K562 (cell line): ENCODE measurements at regions not wholly inside any gene's neighbourhood (a gene's known extent, or its start where the extent isn't known, plus 50 kb on each side); places are given as distances from the start of the nearest gene placed in this dataset.

Source experiments
- CBFA2T2 ChIP-seq: fragments of 450-650 bp; conservative IDR thresholded peaks from 2 replicates; pipeline ENCODE4 v1.6.1; 2017; ENCODE audit warnings: mild to moderate bottlenecking
- CC2D1A ChIP-seq: fragments of 450-650 bp; IDR thresholded peaks from 2 replicates; pipeline ENCODE4 v1.6.1; 2017; ENCODE audit warnings: mild to moderate bottlenecking
- CHD4 ChIP-seq: fragments of 200-600 bp; sonication (generic); IDR thresholded peaks from 3 replicates; pipeline ENCODE4 v1.6.1; 2012; ENCODE audit warnings: low read depth, mild to moderate bottlenecking, mixed read lengths, low read length, inconsistent platforms; ENCODE audit not compliant: insufficient read depth, insufficient replicate concordance, poor library complexity, severe bottlenecking
- FOXP1 ChIP-seq: sonication (generic); formaldehyde crosslinking; IDR thresholded peaks from 2 replicates; pipeline ENCODE4 v1.8.0; 2022; ENCODE audit warnings: mild to moderate bottlenecking, missing genetic modification reagents
- HDAC6 ChIP-seq: IDR thresholded peaks from 2 replicates; pipeline ENCODE4 v1.6.1; 2012; ENCODE audit warnings: low read depth, mild to moderate bottlenecking, control low read depth, inconsistent platforms, low read length, moderate library complexity
- HNRNPUL1 ChIP-seq: fragments of 200-400 bp; formaldehyde crosslinking; IDR thresholded peaks from 2 replicates; pipeline ENCODE4 v1.6.1; 2017; ENCODE audit warnings: low read length
- MCM2 ChIP-seq: fragments of 450-650 bp; IDR thresholded peaks from 2 replicates; pipeline ENCODE4 v1.6.1; 2017; ENCODE audit warnings: low read depth, mild to moderate bottlenecking
- POLR2AphosphoS5 ChIP-seq: IDR thresholded peaks from 2 replicates; pipeline ENCODE4 v1.6.1; 2011; ENCODE audit warnings: mild to moderate bottlenecking, low read depth, low read length, moderate library complexity; ENCODE audit not compliant: control insufficient read depth, insufficient read depth
- POU5F1 ChIP-seq: fragments of 150-350 bp; IDR thresholded peaks from 2 replicates; pipeline ENCODE4 v1.6.1; 2014; ENCODE audit warnings: borderline replicate concordance, low read length, low read depth, mild to moderate bottlenecking; ENCODE audit not compliant: partially characterized antibody
- SIN3A ChIP-seq, 2 experiments: fragments of 150-350 bp in 1 of 2; IDR thresholded peaks; 2 replicates each; pipeline ENCODE4 v1.6.1; 2011 to 2016; ENCODE audit warnings: borderline replicate concordance in 2 of 2, low read depth in 2 of 2, low read length in 2 of 2, mild to moderate bottlenecking in 2 of 2, moderate library complexity in 2 of 2; ENCODE audit not compliant: control insufficient read depth in 1 of 2
- SIN3B ChIP-seq: fragments of 450-650 bp; IDR thresholded peaks from 2 replicates; pipeline ENCODE4 v1.6.1; 2017; ENCODE audit warnings: low read depth, mild to moderate bottlenecking, moderate library complexity
- ZNF217 ChIP-seq: sonication (generic); formaldehyde crosslinking; IDR thresholded peaks from 2 replicates; pipeline ENCODE4 v1.8.0; 2022; ENCODE audit warnings: mild to moderate bottlenecking, missing genetic modification reagents
- ZNF589 ChIP-seq: fragments of 200-800 bp; sonication (Bioruptor generic); IDR thresholded peaks from 2 replicates; pipeline ENCODE4 v1.6.1; 2016; ENCODE audit warnings: low read depth, missing genetic modification characterization, missing compliant biosample characterization
- ZNF75A ChIP-seq: fragments of 450-650 bp; formaldehyde crosslinking; IDR thresholded peaks from 2 replicates; pipeline ENCODE4 v1.4.0; 2020; ENCODE audit warnings: mild to moderate bottlenecking
- TF ChIP-seq, protein P1 (sequence below): sonication (generic); formaldehyde crosslinking; IDR thresholded peaks from 2 replicates; pipeline ENCODE4 v1.8.1; 2023; ENCODE audit warnings: mild to moderate bottlenecking, missing genetic modification reagents
- TF ChIP-seq, protein P2 (sequence below), 2 experiments: fragments of 450-650 bp; IDR thresholded peaks; 2 replicates each; pipeline ENCODE4 v1.6.1; 2016; ENCODE audit warnings: mild to moderate bottlenecking in 2 of 2, borderline replicate concordance in 1 of 2, low read depth in 1 of 2, moderate library complexity in 1 of 2
- TF ChIP-seq, protein P3 (sequence below): sonication (generic); formaldehyde crosslinking; IDR thresholded peaks from 2 replicates; pipeline ENCODE4 v1.8.1; 2022; ENCODE audit warnings: missing genetic modification reagents

- TF ChIP-seq POLR2AphosphoS5 (peak; percentile 34; the same call in 1 of the 2 replicates), ZNF217 (CRISPR knock-in tag) (no peak), HNRNPUL1 (no peak), POU5F1 (peak; percentile 29), ZNF589 (CRISPR knock-in tag) (no peak), ZNF75A (CRISPR knock-in tag) (no peak), SIN3A (IDR thresholded peaks at IDR 0.05; ENCODE audit: borderline replicate concordance in 2 of 2, control insufficient read depth in 1 of 2, low read depth in 2 of 2, low read length in 2 of 2) (peak; percentile 73 to 91; a peak in 3 of 4 replicates), CHD4 (no peak), MCM2 (no peak), HDAC6 (no peak), SIN3B (no peak), CC2D1A (no peak; the same call in 1 of the 2 replicates), CBFA2T2 (peak; percentile 65), FOXP1 (CRISPR knock-in tag) (peak; percentile 81)
- TF ChIP-seq, protein P1, sequence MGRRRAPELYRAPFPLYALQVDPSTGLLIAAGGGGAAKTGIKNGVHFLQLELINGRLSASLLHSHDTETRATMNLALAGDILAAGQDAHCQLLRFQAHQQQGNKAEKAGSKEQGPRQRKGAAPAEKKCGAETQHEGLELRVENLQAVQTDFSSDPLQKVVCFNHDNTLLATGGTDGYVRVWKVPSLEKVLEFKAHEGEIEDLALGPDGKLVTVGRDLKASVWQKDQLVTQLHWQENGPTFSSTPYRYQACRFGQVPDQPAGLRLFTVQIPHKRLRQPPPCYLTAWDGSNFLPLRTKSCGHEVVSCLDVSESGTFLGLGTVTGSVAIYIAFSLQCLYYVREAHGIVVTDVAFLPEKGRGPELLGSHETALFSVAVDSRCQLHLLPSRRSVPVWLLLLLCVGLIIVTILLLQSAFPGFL (CRISPR knock-in tag), result no peak
- TF ChIP-seq, protein P2, sequence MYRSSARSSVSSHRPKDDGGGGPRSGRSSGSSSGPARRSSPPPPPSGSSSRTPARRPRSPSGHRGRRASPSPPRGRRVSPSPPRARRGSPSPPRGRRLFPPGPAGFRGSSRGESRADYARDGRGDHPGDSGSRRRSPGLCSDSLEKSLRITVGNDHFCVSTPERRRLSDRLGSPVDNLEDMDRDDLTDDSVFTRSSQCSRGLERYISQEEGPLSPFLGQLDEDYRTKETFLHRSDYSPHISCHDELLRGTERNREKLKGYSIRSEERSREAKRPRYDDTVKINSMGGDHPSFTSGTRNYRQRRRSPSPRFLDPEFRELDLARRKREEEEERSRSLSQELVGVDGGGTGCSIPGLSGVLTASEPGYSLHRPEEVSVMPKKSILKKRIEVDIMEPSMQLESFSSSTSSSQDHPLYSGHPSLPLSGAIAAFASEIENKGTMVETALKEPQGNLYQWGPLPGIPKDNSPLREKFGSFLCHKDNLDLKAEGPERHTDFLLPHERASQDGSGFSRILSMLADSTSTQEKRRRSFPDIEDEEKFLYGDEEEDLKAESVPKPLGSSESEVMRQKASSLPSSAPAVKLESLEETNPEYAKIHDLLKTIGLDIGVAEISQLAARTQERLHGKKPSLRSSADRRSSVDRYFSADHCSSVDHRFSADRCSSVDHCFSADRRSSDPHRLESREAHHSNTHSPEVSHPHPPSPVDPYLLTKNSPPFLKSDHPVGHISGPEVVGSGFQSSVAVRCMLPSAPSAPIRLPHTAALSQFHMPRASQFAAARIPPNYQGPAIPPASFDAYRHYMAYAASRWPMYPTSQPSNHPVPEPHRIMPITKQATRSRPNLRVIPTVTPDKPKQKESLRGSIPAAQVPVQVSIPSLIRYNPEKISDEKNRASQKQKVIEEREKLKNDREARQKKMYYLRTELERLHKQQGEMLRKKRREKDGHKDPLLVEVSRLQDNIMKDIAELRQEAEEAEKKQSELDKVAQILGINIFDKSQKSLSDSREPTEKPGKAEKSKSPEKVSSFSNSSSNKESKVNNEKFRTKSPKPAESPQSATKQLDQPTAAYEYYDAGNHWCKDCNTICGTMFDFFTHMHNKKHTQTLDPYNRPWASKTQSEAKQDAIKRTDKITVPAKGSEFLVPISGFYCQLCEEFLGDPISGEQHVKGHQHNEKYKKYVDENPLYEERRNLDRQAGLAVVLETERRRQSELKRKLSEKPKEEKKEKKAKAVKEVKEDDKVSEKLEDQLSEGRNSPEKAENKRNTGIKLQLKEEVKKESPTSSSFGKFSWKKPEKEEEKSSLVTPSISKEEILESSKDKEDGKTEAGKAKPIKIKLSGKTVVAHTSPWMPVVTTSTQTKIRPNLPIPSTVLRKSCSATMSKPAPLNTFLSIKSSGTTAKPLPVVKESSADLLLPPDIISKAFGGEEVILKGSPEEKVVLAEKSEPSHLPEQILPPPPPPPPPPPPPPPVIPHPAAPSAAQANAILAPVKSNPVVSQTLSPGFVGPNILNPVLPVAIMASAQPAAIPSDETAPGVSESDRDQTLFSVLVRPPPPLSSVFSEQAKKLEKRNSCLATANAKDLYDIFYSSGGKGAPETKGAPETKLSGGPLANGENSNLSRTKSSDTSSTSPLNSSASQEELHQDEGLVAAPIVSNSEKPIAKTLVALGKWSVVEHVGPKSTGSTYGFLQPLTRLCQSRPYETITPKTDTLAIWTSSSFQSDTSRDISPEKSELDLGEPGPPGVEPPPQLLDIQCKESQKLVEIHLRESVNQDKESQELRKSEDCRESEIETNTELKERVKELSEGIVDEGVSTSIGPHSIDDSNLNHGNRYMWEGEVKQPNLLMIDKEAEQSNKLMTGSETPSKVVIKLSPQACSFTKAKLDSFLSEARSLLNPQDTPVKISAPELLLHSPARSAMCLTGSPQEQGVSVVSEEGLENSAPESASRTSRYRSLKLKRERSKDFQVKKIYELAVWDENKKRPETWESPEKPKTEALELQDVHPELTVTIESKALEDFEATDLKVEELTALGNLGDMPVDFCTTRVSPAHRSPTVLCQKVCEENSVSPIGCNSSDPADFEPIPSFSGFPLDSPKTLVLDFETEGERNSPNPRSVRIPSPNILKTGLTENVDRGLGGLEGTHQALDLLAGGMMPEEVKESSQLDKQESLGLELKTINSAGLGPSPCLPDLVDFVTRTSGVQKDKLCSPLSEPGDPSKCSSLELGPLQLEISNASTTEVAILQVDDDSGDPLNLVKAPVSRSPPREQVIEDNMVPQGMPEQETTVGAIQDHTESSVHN (IDR thresholded peaks at IDR 0.05; ENCODE audit: borderline replicate concordance in 1 of 2, low read depth in 1 of 2), result peak in 1 of 2 experiments; percentile 79; a peak in 1 of 4 replicates
- TF ChIP-seq, protein P3, sequence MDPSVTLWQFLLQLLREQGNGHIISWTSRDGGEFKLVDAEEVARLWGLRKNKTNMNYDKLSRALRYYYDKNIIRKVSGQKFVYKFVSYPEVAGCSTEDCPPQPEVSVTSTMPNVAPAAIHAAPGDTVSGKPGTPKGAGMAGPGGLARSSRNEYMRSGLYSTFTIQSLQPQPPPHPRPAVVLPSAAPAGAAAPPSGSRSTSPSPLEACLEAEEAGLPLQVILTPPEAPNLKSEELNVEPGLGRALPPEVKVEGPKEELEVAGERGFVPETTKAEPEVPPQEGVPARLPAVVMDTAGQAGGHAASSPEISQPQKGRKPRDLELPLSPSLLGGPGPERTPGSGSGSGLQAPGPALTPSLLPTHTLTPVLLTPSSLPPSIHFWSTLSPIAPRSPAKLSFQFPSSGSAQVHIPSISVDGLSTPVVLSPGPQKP (CRISPR knock-in tag), result no peak
Measured at GRCh38 chr16:85302018-85302847, 190.0 kb upstream of the CIBAR2 start (continued).
